Neural progenitor cell (in vitro differentiated cells): ENCODE measurements at regions not wholly inside any gene's neighbourhood (a gene's known extent, or its start where the extent isn't known, plus 50 kb on each side); places are given as distances from the start of the nearest gene placed in this dataset.

ENCODE experiments used
- EZH2 ChIP-seq: fragments of 200-600 bp; sonication (generic); IDR thresholded peaks from 2 replicates; pipeline ENCODE4 v1.6.1; 2017; ENCODE audit warnings: antibody characterized with exemption, mild to moderate bottlenecking, moderate library complexity
- EZH2phosphoT487 ChIP-seq: fragments of 200-600 bp; sonication (generic); IDR thresholded peaks from 2 replicates; pipeline ENCODE4 v1.6.1; 2017; ENCODE audit warnings: antibody characterized with exemption
- TF ChIP-seq, protein P1 (sequence below): fragments of 200-600 bp; sonication (generic); IDR thresholded peaks from 2 replicates; pipeline ENCODE4 v1.5.1; 2017; ENCODE audit warnings: antibody characterized with exemption, mild to moderate bottlenecking

- TF ChIP-seq EZH2 (no peak), EZH2phosphoT487 (no peak)
- TF ChIP-seq, protein P1, sequence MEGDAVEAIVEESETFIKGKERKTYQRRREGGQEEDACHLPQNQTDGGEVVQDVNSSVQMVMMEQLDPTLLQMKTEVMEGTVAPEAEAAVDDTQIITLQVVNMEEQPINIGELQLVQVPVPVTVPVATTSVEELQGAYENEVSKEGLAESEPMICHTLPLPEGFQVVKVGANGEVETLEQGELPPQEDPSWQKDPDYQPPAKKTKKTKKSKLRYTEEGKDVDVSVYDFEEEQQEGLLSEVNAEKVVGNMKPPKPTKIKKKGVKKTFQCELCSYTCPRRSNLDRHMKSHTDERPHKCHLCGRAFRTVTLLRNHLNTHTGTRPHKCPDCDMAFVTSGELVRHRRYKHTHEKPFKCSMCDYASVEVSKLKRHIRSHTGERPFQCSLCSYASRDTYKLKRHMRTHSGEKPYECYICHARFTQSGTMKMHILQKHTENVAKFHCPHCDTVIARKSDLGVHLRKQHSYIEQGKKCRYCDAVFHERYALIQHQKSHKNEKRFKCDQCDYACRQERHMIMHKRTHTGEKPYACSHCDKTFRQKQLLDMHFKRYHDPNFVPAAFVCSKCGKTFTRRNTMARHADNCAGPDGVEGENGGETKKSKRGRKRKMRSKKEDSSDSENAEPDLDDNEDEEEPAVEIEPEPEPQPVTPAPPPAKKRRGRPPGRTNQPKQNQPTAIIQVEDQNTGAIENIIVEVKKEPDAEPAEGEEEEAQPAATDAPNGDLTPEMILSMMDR = no peak
Measured at GRCh38 chr11:90558328-90558865, 335.5 kb upstream of the CHORDC1 start.
